ENCODE measurements at regions not wholly inside any gene's neighbourhood (a gene's known extent, or its start where the extent isn't known, plus 50 kb on each side); places are given as distances from the start of the nearest gene placed in this dataset.

DNA sequence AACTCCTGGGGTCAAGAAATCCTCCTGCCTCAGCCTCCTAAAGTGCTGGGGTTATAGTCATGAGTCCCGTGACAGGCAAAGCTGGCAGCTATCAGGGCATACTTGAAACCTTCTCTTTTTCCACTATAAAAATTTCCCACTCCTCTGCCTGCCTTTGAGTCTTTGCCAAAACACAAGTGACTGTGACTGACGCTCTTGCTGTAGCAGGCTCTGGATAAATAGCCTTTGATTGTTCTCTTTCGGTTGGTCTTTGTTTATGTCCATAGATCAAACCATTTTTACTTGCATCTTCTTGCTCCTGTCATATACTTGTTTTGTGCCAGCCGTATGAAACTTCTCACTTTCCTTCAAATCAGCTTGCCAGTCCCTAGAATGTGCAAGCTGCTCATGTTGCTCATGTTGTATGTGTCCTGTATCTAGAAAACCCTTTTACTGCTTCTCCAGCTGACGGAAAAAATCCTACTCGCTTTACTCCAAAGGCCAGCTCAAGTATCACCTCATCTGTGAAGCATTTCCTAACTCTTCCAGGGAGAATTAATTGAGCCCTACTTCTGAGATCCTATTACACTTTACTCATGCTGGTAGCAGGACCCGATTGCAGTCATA is 73.1 kb downstream of the RESF1 start:
- H2AFZ ChIP-seq (ENCODE audit: low read length) = no peak overlapping the region

DNA sequence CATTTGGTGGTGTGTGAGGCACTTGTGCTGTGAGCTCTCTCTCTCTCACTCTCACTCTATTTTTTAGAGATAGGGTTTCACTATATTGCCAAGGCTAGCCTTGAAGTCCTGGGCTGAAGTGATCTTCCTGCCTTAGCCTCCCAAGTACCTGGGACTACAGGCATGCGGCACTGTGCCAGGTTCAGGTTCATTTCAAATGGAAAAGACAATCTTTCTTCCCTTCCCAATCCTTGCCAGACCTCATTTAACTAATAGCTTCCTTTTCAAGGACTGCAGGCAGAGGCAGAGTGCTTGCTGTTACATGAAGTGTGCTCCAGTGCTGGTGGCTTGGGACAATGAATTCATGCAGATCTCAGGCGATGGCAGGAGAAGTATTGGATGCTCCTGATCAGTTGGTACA is 73.2 kb upstream of the BICD1 start:
- no peak for ATAC-seq
- intact Hi-C loops (cut with micrococcal nuclease) = no loop called here

More for the DNA sequence above, 73.1 kb downstream of the RESF1 start:
- H3K9me3 ChIP-seq (ENCODE audit: low read length) = no peaks in the 10 kb centered on the region
- no peaks in the 10 kb centered on the region for H3K79me2 ChIP-seq (ENCODE audit: low read length)
- no peak overlapping the region for H3K9ac ChIP-seq (ENCODE audit: low read length)
- H3F3A ChIP-seq (ENCODE audit: low read length, unreplicated experiment) = no peaks in the 10 kb centered on the region
- intact Hi-C loops (cut with micrococcal nuclease) = no loop called here
- POLR2A ChIA-PET (ENCODE audit: unreplicated experiment) = no interaction called here
- DNase-seq (peak; percentile 12), ATAC-seq (no peak)
- BruUV-seq (replicated peaks) = no TSS peak
- H3K9me2 ChIP-seq (replicated peaks; ENCODE audit: low read length) = no peaks in the 10 kb centered on the region
- H3K36me3 ChIP-seq (ENCODE audit: low read depth, low read length) = no peaks in the 10 kb centered on the region
- H3K4me2 ChIP-seq (ENCODE audit: low read length) = no peak overlapping the region
- no peak overlapping the region for H3K27ac ChIP-seq (ENCODE audit: low read length)
- H3K4me1 ChIP-seq (ENCODE audit: insufficient read depth, low read length) = no peaks in the 10 kb centered on the region
- H3K27me3 ChIP-seq (ENCODE audit: low read length) = no peaks in the 10 kb centered on the region
- CTCF ChIA-PET = no interaction called here
- no peaks in the 10 kb centered on the region for H4K20me1 ChIP-seq (ENCODE audit: low read length)
- H3K4me3 ChIP-seq (ENCODE audit: low read length) = no peak overlapping the region
- TF ChIP-seq EZH2 (IDR thresholded peaks at IDR 0.05; ENCODE audit: low read length, unreplicated experiment) (no peak), EZH2phosphoT487 (IDR thresholded peaks at IDR 0.05; ENCODE audit: borderline replicate concordance, low read length) (no peak)
- TF ChIP-seq, protein P1, sequence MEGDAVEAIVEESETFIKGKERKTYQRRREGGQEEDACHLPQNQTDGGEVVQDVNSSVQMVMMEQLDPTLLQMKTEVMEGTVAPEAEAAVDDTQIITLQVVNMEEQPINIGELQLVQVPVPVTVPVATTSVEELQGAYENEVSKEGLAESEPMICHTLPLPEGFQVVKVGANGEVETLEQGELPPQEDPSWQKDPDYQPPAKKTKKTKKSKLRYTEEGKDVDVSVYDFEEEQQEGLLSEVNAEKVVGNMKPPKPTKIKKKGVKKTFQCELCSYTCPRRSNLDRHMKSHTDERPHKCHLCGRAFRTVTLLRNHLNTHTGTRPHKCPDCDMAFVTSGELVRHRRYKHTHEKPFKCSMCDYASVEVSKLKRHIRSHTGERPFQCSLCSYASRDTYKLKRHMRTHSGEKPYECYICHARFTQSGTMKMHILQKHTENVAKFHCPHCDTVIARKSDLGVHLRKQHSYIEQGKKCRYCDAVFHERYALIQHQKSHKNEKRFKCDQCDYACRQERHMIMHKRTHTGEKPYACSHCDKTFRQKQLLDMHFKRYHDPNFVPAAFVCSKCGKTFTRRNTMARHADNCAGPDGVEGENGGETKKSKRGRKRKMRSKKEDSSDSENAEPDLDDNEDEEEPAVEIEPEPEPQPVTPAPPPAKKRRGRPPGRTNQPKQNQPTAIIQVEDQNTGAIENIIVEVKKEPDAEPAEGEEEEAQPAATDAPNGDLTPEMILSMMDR (conservative IDR thresholded peaks at IDR 0.05; ENCODE audit: low read depth, low read length) = no peak

DNA sequence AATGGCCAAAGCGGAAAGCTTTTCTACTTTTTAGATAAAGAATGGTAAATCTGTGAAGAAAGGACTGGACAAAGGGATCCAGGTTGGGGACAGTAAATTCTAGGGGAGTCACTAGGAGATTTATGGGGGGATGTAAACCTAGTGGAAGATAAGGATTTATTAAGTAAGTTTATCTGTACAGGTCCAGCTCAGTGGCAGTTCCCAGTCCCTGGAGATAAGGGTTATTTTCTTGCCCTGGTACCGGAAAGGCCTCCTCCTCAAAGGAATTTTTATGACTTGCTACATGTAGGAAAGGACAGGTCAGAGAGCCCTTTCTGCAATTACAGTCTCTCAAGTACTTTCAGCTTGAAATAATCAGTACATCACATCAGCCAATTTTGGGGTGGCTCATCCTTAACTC is 72.6 kb upstream of the BICD1 start:
- CTCF ChIA-PET = interaction anchor here (0.6 kb wide), 1 partner anchor 381 kb away, joined by 6 read pairs; no protein-coding TSS in a partner anchor
- no TSS peak for BruUV-seq (replicated peaks)
- Histone ChIP-seq H3K4me1 (ENCODE audit: insufficient read depth, low read length) (no peaks in the 10 kb centered on the region), H4K20me1 (ENCODE audit: low read length) (no peaks in the 10 kb centered on the region), H2AFZ (ENCODE audit: low read length) (no peak overlapping the region), H3K9ac (ENCODE audit: low read length) (no peak overlapping the region), H3K9me2 (replicated peaks; ENCODE audit: low read length) (no peaks in the 10 kb centered on the region), H3K9me3 (ENCODE audit: low read length) (no peaks in the 10 kb centered on the region), H3K79me2 (ENCODE audit: low read length) (no peaks in the 10 kb centered on the region), H3K27me3 (ENCODE audit: low read length) (no peaks in the 10 kb centered on the region), H3K4me2 (ENCODE audit: low read length) (no peak overlapping the region), H3K4me3 (ENCODE audit: low read length) (no peak overlapping the region), H3K36me3 (ENCODE audit: low read depth, low read length) (no peaks in the 10 kb centered on the region), H3K27ac (ENCODE audit: low read length) (no peak overlapping the region), H3F3A (ENCODE audit: low read length, unreplicated experiment) (no peaks in the 10 kb centered on the region)
- no peak for TF ChIP-seq EZH2phosphoT487 (IDR thresholded peaks at IDR 0.05; ENCODE audit: borderline replicate concordance, low read length)
- TF ChIP-seq EZH2 (IDR thresholded peaks at IDR 0.05; ENCODE audit: low read length, unreplicated experiment) = no peak
- POLR2A ChIA-PET (ENCODE audit: unreplicated experiment) = no interaction called here
- intact Hi-C loops (cut with micrococcal nuclease) = no loop called here
- ATAC-seq = no peak
- no peak for DNase-seq

More for the DNA sequence above, 73.2 kb upstream of the BICD1 start:
- Histone ChIP-seq H3K4me3 (ENCODE audit: low read length) (no peak overlapping the region), H3K4me1 (ENCODE audit: insufficient read depth, low read length) (no peaks in the 10 kb centered on the region), H4K20me1 (ENCODE audit: low read length) (no peaks in the 10 kb centered on the region), H3K9ac (ENCODE audit: low read length) (no peak overlapping the region), H3K27me3 (ENCODE audit: low read length) (no peaks in the 10 kb centered on the region), H3K9me2 (replicated peaks; ENCODE audit: low read length) (no peaks in the 10 kb centered on the region), H3K4me2 (ENCODE audit: low read length) (no peak overlapping the region), H3F3A (ENCODE audit: low read length, unreplicated experiment) (no peaks in the 10 kb centered on the region), H3K27ac (ENCODE audit: low read length) (no peak overlapping the region), H3K79me2 (ENCODE audit: low read length) (no peaks in the 10 kb centered on the region), H2AFZ (ENCODE audit: low read length) (no peak overlapping the region), H3K9me3 (ENCODE audit: low read length) (no peaks in the 10 kb centered on the region), H3K36me3 (ENCODE audit: low read depth, low read length) (no peaks in the 10 kb centered on the region)
- no peak for DNase-seq
- no TSS peak for BruUV-seq (replicated peaks)
- TF ChIP-seq, protein P1 (conservative IDR thresholded peaks at IDR 0.05; ENCODE audit: low read depth, low read length) = no peak
- TF ChIP-seq EZH2 (IDR thresholded peaks at IDR 0.05; ENCODE audit: low read length, unreplicated experiment) (no peak), EZH2phosphoT487 (IDR thresholded peaks at IDR 0.05; ENCODE audit: borderline replicate concordance, low read length) (no peak)
- ChIA-PET POLR2A (ENCODE audit: unreplicated experiment) (no interaction called here), CTCF (no interaction called here)

Measured in PC-3 (cell line).